ENCODE measurements at regions not wholly inside any gene's neighbourhood (a gene's known extent, or its start where the extent isn't known, plus 50 kb on each side); places are given as distances from the start of the nearest gene placed in this dataset.

- H3K9ac ChIP-seq (ENCODE audit: low read length) = no peak overlapping the region
- H3K27me3 ChIP-seq (ENCODE audit: control insufficient read depth, insufficient read depth, low read length) = peaks cover 2% of the 10 kb centered on the region
- H3K27ac ChIP-seq (ENCODE audit: low read depth, low read length) = no peak overlapping the region
- H3K4me3 ChIP-seq (ENCODE audit: low read length) = no peak overlapping the region
- H3K36me3 ChIP-seq (ENCODE audit: control insufficient read depth, insufficient read depth, low read length) = no peaks in the 10 kb centered on the region
- no peaks in the 10 kb centered on the region for H3K4me1 ChIP-seq (ENCODE audit: control insufficient read depth, insufficient read depth, low read length)
Measured at GRCh38 chr10:113320211-113320610, 232.6 kb upstream of the HABP2 start.

- H3K9ac ChIP-seq (ENCODE audit: low read length) = no peak overlapping the region
- H3K27ac ChIP-seq (ENCODE audit: low read depth, low read length) = no peak overlapping the region
- no peaks in the 10 kb centered on the region for H3K36me3 ChIP-seq (ENCODE audit: control insufficient read depth, insufficient read depth, low read length)
- no peaks in the 10 kb centered on the region for H3K4me1 ChIP-seq (ENCODE audit: control insufficient read depth, insufficient read depth, low read length)
- H3K4me3 ChIP-seq (ENCODE audit: low read length) = no peak overlapping the region
- peaks cover 2% of the 10 kb centered on the region for H3K27me3 ChIP-seq (ENCODE audit: control insufficient read depth, insufficient read depth, low read length)
Measured at GRCh38 chr10:113320987-113321386, 231.9 kb upstream of the HABP2 start.

- H3K9ac ChIP-seq (ENCODE audit: low read length) = no peak overlapping the region
- H3K4me1 ChIP-seq (ENCODE audit: control insufficient read depth, insufficient read depth, low read length) = no peaks in the 10 kb centered on the region
- H3K27me3 ChIP-seq (ENCODE audit: control insufficient read depth, insufficient read depth, low read length) = no peaks in the 10 kb centered on the region
- H3K4me3 ChIP-seq (ENCODE audit: low read length) = no peak overlapping the region
- no peak overlapping the region for H3K27ac ChIP-seq (ENCODE audit: low read depth, low read length)
- H3K36me3 ChIP-seq (ENCODE audit: control insufficient read depth, insufficient read depth, low read length) = no peaks in the 10 kb centered on the region
Measured at GRCh38 chr10:113322843-113323242, 230.0 kb upstream of the HABP2 start.

- no peaks in the 10 kb centered on the region for H3K4me1 ChIP-seq (ENCODE audit: control insufficient read depth, insufficient read depth, low read length)
- no peak overlapping the region for H3K9ac ChIP-seq (ENCODE audit: low read length)
Measured at GRCh38 chr10:113323985-113324384, 228.9 kb upstream of the HABP2 start.

GRCh38 chr10:113326160-113327111, 226.4 kb upstream of the HABP2 start:
- Histone ChIP-seq H3K27ac (ENCODE audit: low read depth, low read length) (peak overlapping the region; percentile 37), H3K4me1 (ENCODE audit: control insufficient read depth, insufficient read depth, low read length) (no peaks in the 10 kb centered on the region), H3K9ac (ENCODE audit: low read length) (no peak overlapping the region), H3K27me3 (ENCODE audit: control insufficient read depth, insufficient read depth, low read length) (no peaks in the 10 kb centered on the region), H3K36me3 (ENCODE audit: control insufficient read depth, insufficient read depth, low read length) (no peaks in the 10 kb centered on the region), H3K4me3 (ENCODE audit: low read length) (no peak overlapping the region)

More at GRCh38 chr10:113323985-113324384, 228.9 kb upstream of the HABP2 start:
- no peaks in the 10 kb centered on the region for H3K27me3 ChIP-seq (ENCODE audit: control insufficient read depth, insufficient read depth, low read length)
- H3K36me3 ChIP-seq (ENCODE audit: control insufficient read depth, insufficient read depth, low read length) = no peaks in the 10 kb centered on the region
- no peak overlapping the region for H3K4me3 ChIP-seq (ENCODE audit: low read length)
- H3K27ac ChIP-seq (ENCODE audit: low read depth, low read length) = no peak overlapping the region

- Histone ChIP-seq H3K4me3 (ENCODE audit: low read length) (no peak overlapping the region), H3K27me3 (ENCODE audit: control insufficient read depth, insufficient read depth, low read length) (no peaks in the 10 kb centered on the region), H3K4me1 (ENCODE audit: control insufficient read depth, insufficient read depth, low read length) (no peaks in the 10 kb centered on the region), H3K9ac (ENCODE audit: low read length) (no peak overlapping the region), H3K27ac (ENCODE audit: low read depth, low read length) (no peak overlapping the region), H3K36me3 (ENCODE audit: control insufficient read depth, insufficient read depth, low read length) (no peaks in the 10 kb centered on the region)
Measured at GRCh38 chr10:113329121-113329596, 223.7 kb upstream of the HABP2 start.

GRCh38 chr10:113331961-113332360, 220.9 kb upstream of the HABP2 start:
- Histone ChIP-seq H3K36me3 (ENCODE audit: control insufficient read depth, insufficient read depth, low read length) (no peaks in the 10 kb centered on the region), H3K27me3 (ENCODE audit: control insufficient read depth, insufficient read depth, low read length) (no peaks in the 10 kb centered on the region), H3K27ac (ENCODE audit: low read depth, low read length) (no peak overlapping the region), H3K9ac (ENCODE audit: low read length) (no peak overlapping the region), H3K4me3 (ENCODE audit: low read length) (no peak overlapping the region), H3K4me1 (ENCODE audit: control insufficient read depth, insufficient read depth, low read length) (no peaks in the 10 kb centered on the region)

GRCh38 chr10:113333313-113333712, 219.5 kb upstream of the HABP2 start:
- no peaks in the 10 kb centered on the region for H3K4me1 ChIP-seq (ENCODE audit: control insufficient read depth, insufficient read depth, low read length)
- H3K27ac ChIP-seq (ENCODE audit: low read depth, low read length) = no peak overlapping the region
- no peaks in the 10 kb centered on the region for H3K27me3 ChIP-seq (ENCODE audit: control insufficient read depth, insufficient read depth, low read length)
- no peak overlapping the region for H3K4me3 ChIP-seq (ENCODE audit: low read length)
- H3K9ac ChIP-seq (ENCODE audit: low read length) = no peak overlapping the region
- H3K36me3 ChIP-seq (ENCODE audit: control insufficient read depth, insufficient read depth, low read length) = no peaks in the 10 kb centered on the region

GRCh38 chr10:113335592-113335991, 217.3 kb upstream of the HABP2 start:
- no peak overlapping the region for H3K9ac ChIP-seq (ENCODE audit: low read length)
- H3K27me3 ChIP-seq (ENCODE audit: control insufficient read depth, insufficient read depth, low read length) = no peaks in the 10 kb centered on the region
- no peaks in the 10 kb centered on the region for H3K36me3 ChIP-seq (ENCODE audit: control insufficient read depth, insufficient read depth, low read length)
- H3K4me3 ChIP-seq (ENCODE audit: low read length) = no peak overlapping the region
- no peak overlapping the region for H3K27ac ChIP-seq (ENCODE audit: low read depth, low read length)
- H3K4me1 ChIP-seq (ENCODE audit: control insufficient read depth, insufficient read depth, low read length) = no peaks in the 10 kb centered on the region

- Histone ChIP-seq H3K27ac (ENCODE audit: low read depth, low read length) (no peak overlapping the region), H3K27me3 (ENCODE audit: control insufficient read depth, insufficient read depth, low read length) (no peaks in the 10 kb centered on the region), H3K36me3 (ENCODE audit: control insufficient read depth, insufficient read depth, low read length) (no peaks in the 10 kb centered on the region), H3K4me1 (ENCODE audit: control insufficient read depth, insufficient read depth, low read length) (no peaks in the 10 kb centered on the region), H3K9ac (ENCODE audit: low read length) (no peak overlapping the region), H3K4me3 (ENCODE audit: low read length) (no peak overlapping the region)
Measured at GRCh38 chr10:113336549-113337130, 216.2 kb upstream of the HABP2 start.

GRCh38 chr10:113337142-113337541, 215.7 kb upstream of the HABP2 start:
- Histone ChIP-seq H3K27ac (ENCODE audit: low read depth, low read length) (no peak overlapping the region), H3K27me3 (ENCODE audit: control insufficient read depth, insufficient read depth, low read length) (no peaks in the 10 kb centered on the region), H3K4me3 (ENCODE audit: low read length) (no peak overlapping the region), H3K36me3 (ENCODE audit: control insufficient read depth, insufficient read depth, low read length) (no peaks in the 10 kb centered on the region), H3K4me1 (ENCODE audit: control insufficient read depth, insufficient read depth, low read length) (no peaks in the 10 kb centered on the region), H3K9ac (ENCODE audit: low read length) (no peak overlapping the region)

GRCh38 chr10:113339121-113339520, 213.7 kb upstream of the HABP2 start:
- H3K4me1 ChIP-seq (ENCODE audit: control insufficient read depth, insufficient read depth, low read length) = no peaks in the 10 kb centered on the region
- no peaks in the 10 kb centered on the region for H3K36me3 ChIP-seq (ENCODE audit: control insufficient read depth, insufficient read depth, low read length)
- no peak overlapping the region for H3K4me3 ChIP-seq (ENCODE audit: low read length)
- no peaks in the 10 kb centered on the region for H3K27me3 ChIP-seq (ENCODE audit: control insufficient read depth, insufficient read depth, low read length)
- H3K9ac ChIP-seq (ENCODE audit: low read length) = no peak overlapping the region
- H3K27ac ChIP-seq (ENCODE audit: low read depth, low read length) = no peak overlapping the region

All from rectal smooth muscle tissue (tissue), 1 donor.